ENCODE measurements at regions not wholly inside any gene's neighbourhood (a gene's known extent, or its start where the extent isn't known, plus 50 kb on each side); places are given as distances from the start of the nearest gene placed in this dataset.
"Not testable (repeated sequence)": the region's sequence is repeated elsewhere in the genome, so short reads cannot be mapped to it uniquely, and the experiment has no call there.

DNA sequence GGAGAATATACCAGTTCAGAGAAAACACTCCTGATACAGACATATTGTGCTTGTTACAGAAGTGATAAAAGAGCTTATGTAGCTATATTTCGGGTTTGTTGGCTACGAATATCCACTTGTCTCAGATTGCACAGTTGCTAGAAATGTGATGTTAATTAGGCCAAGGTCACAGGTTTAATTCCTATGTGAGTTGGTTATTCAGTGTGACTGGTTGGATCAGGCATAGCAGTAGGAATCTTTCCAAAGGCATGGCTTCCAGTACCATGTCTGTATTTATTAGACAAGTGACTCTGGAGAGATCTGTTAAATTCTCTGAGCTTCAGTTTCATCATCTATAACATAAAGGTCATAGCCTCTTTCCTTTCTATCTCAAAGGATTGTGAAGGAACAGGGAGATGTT, 152.7 kb upstream of the KITLG start:
- H3K9me3 Mint-ChIP-seq, result no peaks in the 10 kb centered on the region
- intact Hi-C loops (cut with micrococcal nuclease), result no loop called here
- DNase-seq, result no peak
- H3K36me3 Mint-ChIP-seq, result no peaks in the 10 kb centered on the region
- POLR2A ChIA-PET, result no interaction called here
- no peak overlapping the region for H3K27ac Mint-ChIP-seq
- H3K4me1 Mint-ChIP-seq (ENCODE audit: low read depth), result no peaks in the 10 kb centered on the region
- no peak overlapping the region for H3K4me3 Mint-ChIP-seq
- no peaks in the 10 kb centered on the region for H3K27me3 Mint-ChIP-seq
- CTCF ChIA-PET, result no interaction called here

DNA sequence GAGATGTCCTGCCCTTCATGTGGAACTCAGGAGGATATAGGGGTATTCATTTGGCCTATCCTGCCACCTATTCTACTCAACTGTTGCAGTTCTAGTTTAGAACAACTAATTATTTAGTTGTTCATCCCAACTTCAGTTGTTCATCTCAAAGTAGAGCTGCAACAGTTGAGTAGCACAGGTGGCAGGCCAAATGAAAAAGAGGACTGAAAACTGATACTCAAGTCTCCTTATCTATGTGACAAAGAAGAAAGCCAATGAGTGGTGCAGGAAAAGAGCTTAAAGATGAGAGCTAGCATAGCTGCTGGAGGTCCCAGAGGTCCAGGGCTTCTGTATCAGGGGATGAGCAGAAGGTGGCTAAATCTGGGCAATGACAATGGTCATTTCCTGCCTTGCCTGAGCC, 148.9 kb upstream of the KITLG start:
- Mint-ChIP-seq H3K9me3 (no peaks in the 10 kb centered on the region), H3K36me3 (no peaks in the 10 kb centered on the region), H3K27ac (no peak overlapping the region), H3K27me3 (no peaks in the 10 kb centered on the region), H3K4me1 (ENCODE audit: low read depth) (no peaks in the 10 kb centered on the region), H3K4me3 (no peak overlapping the region)
- DNase-seq, result no peak
- intact Hi-C loops (cut with micrococcal nuclease), result no loop called here
- POLR2A ChIA-PET, result no interaction called here
- CTCF ChIA-PET, result no interaction called here

DNA sequence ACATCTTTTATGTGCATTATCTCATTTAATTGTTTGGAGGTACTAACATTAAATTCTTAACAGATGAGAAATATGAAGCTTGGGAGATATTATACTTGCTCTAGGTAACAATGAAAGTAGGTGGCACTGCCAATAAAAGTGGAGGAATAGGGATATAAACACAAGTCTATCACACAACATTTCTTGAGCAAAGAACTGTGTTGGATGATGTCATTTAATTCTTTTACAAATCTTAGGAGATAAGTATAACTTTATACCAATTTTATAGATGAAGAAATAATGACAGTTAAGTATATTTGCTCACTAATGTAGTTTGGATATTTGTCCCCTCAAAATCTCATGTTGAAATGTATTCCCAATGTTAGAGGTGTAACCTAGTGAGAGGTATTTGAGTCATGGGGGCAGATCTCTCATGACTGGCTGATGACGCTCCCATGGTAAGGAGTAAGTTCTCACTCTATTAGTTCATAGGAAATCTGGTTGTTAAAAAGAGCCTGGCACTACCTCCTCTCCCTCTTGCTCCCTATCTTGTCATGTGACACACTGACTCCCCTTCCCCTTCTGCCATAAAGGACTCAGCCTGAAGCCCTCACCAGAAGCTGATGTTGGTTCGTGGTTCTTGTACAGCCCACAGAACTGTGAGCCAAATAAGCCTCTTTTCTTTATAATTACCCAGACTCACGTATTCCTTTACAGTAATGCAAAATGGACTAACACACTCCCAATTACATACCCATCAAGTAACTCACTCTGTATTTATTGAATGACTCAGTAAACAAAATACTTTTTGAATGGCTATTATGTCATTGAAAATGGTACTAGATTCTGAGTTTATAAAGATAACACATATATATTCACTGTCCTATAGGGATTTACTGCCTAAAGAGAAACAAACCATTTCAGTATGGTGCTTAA, 146.8 kb upstream of the KITLG start:
- no peak overlapping the region for H3K4me3 Mint-ChIP-seq
- H3K27ac Mint-ChIP-seq, result no peak overlapping the region
- POLR2A ChIA-PET, result no interaction called here
- no peaks in the 10 kb centered on the region for H3K9me3 Mint-ChIP-seq
- DNase-seq, result no peak
- H3K27me3 Mint-ChIP-seq, result no peaks in the 10 kb centered on the region
- no peaks in the 10 kb centered on the region for H3K36me3 Mint-ChIP-seq
- CTCF ChIA-PET, result no interaction called here
- H3K4me1 Mint-ChIP-seq (ENCODE audit: low read depth), result no peaks in the 10 kb centered on the region
- intact Hi-C loops (cut with micrococcal nuclease), result no loop called here

DNA sequence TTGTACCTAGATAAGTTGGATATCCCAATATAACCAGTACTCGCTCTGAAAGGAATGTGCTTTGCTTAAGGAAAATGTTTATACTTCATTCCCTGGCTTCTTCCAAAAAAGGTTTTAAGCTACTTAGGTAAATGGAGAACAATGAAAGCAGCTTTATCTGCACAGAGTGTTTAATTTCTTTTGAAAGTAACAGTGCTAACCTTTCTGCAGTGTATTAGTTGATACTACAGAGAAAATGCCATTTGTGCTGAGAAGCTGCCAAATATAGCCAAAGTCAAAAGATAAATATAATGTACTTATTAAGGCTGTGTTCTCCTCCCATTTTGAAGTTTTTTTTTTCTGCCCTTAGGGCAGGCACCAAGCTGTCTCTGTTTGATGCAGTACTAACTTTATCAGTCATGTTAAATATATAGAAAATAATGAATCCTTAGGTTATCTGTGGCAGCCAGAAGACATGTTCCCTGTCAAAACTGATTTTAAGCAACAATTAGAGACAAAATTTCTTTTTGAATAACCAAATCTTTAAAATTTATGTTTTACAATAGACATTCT, 145.4 kb upstream of the KITLG start:
- intact Hi-C loops (cut with micrococcal nuclease), result no loop called here
- H3K36me3 Mint-ChIP-seq, result no peaks in the 10 kb centered on the region
- H3K4me1 Mint-ChIP-seq (ENCODE audit: low read depth), result no peaks in the 10 kb centered on the region
- no peak for DNase-seq
- ChIA-PET POLR2A (no interaction called here), CTCF (no interaction called here)
- no peak overlapping the region for H3K4me3 Mint-ChIP-seq
- no peaks in the 10 kb centered on the region for H3K9me3 Mint-ChIP-seq
- no peaks in the 10 kb centered on the region for H3K27me3 Mint-ChIP-seq
- H3K27ac Mint-ChIP-seq, result no peak overlapping the region

DNA sequence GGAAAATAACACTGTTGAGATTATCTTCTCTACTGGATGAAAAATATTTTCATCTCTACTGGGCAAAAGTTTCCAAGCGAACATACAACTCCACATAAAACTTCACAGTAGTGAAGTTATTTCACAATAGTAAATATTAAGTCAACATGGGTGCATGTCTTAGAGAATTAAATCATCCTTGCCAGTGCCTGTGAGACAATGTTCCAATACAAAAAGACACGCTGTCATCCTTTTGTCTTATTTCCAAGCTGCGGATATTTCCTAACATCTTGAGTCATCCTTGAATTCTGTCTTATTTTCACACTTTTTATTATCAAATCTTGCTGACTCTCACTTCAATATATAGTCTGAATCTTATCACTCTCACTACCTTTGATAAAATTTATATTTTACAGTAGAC, 142.9 kb upstream of the KITLG start:
- ChIA-PET CTCF (no interaction called here), POLR2A (no interaction called here)
- intact Hi-C loops (cut with micrococcal nuclease), result no loop called here
- H3K9me3 Mint-ChIP-seq, result no peaks in the 10 kb centered on the region
- no peaks in the 10 kb centered on the region for H3K27me3 Mint-ChIP-seq
- no peaks in the 10 kb centered on the region for H3K4me1 Mint-ChIP-seq (ENCODE audit: low read depth)
- H3K4me3 Mint-ChIP-seq, result no peak overlapping the region
- DNase-seq, result no peak
- no peak overlapping the region for H3K27ac Mint-ChIP-seq
- no peaks in the 10 kb centered on the region for H3K36me3 Mint-ChIP-seq

DNA sequence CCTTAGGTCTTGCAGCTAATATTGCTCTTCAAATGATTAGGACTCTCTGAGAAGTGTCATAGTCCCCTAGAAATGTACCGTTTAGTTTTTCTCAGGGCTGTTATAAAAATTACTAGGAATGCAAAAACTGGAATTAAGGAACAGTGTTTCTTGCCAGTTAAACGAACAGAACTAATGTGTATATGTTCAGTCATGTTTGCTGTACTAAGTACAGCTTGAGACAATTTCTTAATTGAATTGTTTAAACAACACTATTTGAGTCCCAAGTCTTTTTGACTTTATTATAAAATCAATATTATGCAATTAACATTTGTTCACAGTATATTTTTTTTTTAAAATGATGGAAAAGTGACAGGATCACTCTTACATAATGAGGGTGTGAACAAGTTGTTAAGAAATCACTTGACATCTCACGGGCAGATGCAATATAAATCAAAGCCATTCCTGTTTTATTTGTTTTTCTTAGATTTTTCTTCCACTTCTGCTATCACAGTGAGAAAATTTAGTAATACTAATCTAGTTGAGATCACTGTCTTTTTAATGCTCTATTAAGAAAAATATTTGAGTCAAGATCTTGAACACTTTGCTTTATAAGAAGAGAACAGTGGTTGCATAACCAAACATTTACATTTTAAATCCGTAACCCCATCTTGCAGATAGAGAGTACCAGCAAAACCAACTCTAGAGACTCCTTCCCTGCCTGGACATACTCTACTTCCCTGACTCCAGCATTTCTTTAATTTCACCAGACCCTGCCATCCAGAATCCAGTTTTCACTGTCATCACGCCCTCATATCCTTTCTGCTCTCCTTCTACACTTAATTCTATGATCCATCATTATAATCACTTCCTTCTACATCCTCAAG, 140.7 kb upstream of the KITLG start:
- no peak overlapping the region for H3K27ac Mint-ChIP-seq
- intact Hi-C loops (cut with micrococcal nuclease), result no loop called here
- no peaks in the 10 kb centered on the region for H3K27me3 Mint-ChIP-seq
- H3K9me3 Mint-ChIP-seq, result no peaks in the 10 kb centered on the region
- ChIA-PET POLR2A (no interaction called here), CTCF (no interaction called here)
- no peaks in the 10 kb centered on the region for H3K36me3 Mint-ChIP-seq
- no peak overlapping the region for H3K4me3 Mint-ChIP-seq
- DNase-seq, result no peak
- H3K4me1 Mint-ChIP-seq (ENCODE audit: low read depth), result no peaks in the 10 kb centered on the region

DNA sequence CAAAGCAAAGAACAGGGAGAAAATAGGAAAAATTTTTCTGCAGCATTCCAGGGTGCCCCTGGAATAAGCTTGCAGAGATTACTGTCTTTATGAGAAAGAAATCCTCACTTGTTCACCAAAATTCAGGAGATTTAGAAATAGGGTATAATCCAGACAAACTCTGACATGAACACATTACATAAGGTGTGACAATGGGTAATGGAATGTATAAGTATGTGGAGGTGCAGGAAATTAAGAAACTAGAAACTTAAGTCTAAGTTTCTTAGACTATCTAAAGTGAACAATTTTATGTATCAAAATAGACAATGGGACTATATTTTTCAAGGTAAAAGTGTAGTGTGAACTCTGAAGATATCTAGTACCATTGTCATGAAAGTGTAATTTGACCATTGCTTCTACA, 140.0 kb upstream of the KITLG start:
- ChIA-PET POLR2A (no interaction called here), CTCF (no interaction called here)
- no peaks in the 10 kb centered on the region for H3K4me1 Mint-ChIP-seq (ENCODE audit: low read depth)
- H3K4me3 Mint-ChIP-seq, result no peak overlapping the region
- intact Hi-C loops (cut with micrococcal nuclease), result no loop called here
- no peak for DNase-seq
- H3K36me3 Mint-ChIP-seq, result no peaks in the 10 kb centered on the region
- H3K27ac Mint-ChIP-seq, result no peak overlapping the region
- no peaks in the 10 kb centered on the region for H3K9me3 Mint-ChIP-seq
- no peaks in the 10 kb centered on the region for H3K27me3 Mint-ChIP-seq

DNA sequence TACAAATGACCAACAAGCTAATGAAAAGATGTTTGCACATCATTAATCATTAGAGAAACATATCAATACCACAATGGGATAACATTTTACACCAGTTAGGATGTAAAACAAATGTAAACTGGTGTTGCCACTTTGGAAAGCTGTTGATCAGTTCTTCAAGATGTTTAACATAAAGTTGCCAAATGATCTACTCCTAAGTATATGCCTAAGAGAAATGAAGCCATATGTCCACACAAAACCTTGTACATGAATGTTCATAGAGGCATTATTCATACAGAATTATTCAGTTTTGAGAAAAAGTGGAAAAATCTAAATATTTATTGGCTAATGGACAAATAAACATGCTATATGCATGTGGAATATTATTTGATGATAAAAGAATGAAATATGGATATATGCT, 136.9 kb upstream of the KITLG start:
- no peak overlapping the region for H3K27ac Mint-ChIP-seq
- CTCF ChIA-PET, result interaction anchor here (1.1 kb wide), 1 partner anchor 560 kb away, joined by 3 read pairs; no protein-coding TSS in a partner anchor
- intact Hi-C loops (cut with micrococcal nuclease), result no loop called here

DNA sequence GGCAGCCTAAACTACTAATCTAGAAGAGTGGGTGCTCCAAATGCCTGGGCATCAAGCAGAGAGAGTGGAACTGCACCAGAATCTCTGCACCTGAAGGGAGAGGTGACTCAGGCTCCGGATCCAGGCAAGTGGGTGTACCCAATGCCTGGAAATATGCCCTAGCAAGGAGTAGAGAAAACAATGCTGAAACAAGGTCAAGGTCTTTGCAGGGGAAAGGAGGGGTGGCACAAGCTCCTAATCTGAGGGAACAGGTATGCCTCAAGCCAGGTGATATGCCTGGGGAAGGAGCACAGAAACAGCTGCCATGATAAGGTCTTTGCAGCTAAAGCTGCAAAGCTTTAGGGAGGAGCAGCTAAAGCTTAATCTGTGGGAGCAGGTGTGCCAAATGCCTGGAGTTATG, 136.0 kb upstream of the KITLG start:
- Mint-ChIP-seq H3K27ac (no peak overlapping the region), H3K36me3 (no peaks in the 10 kb centered on the region), H3K4me1 (ENCODE audit: low read depth) (no peaks in the 10 kb centered on the region), H3K9me3 (no peaks in the 10 kb centered on the region), H3K4me3 (no peak overlapping the region), H3K27me3 (no peaks in the 10 kb centered on the region)
- CTCF ChIA-PET, result interaction anchor here (1.1 kb wide), 1 partner anchor 561 kb away, joined by 3 read pairs; no protein-coding TSS in a partner anchor
- intact Hi-C loops (cut with micrococcal nuclease), result no loop called here
- POLR2A ChIA-PET, result no interaction called here
- DNase-seq, result no peak

More for the DNA sequence above, 136.9 kb upstream of the KITLG start:
- H3K36me3 Mint-ChIP-seq, result no peaks in the 10 kb centered on the region
- no peaks in the 10 kb centered on the region for H3K4me1 Mint-ChIP-seq (ENCODE audit: low read depth)
- no peaks in the 10 kb centered on the region for H3K9me3 Mint-ChIP-seq
- POLR2A ChIA-PET, result no interaction called here
- H3K27me3 Mint-ChIP-seq, result no peaks in the 10 kb centered on the region
- no peak overlapping the region for H3K4me3 Mint-ChIP-seq
- DNase-seq, result no peak

DNA sequence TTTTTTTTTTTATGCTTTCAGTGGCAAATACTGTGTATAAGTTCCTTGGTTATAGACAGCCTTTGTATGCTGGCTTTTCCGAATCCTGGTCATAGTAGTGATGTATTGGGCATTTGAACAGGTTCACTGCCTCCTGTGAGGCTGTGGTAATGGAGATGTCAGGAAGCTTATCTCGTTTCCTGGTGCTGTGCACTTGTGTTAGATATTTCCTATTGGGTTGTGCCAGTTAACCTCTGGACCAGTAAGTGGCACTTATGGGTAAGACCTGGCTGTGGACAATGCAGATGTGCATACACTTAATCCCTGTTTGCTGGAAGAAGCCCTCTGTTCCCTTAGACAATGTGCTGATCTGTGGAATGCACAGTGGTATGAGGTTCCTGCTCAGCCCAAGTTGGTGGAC, 135.4 kb upstream of the KITLG start:
- intact Hi-C loops (cut with micrococcal nuclease), result no loop called here
- no peak overlapping the region for H3K27ac Mint-ChIP-seq
- H3K4me1 Mint-ChIP-seq (ENCODE audit: low read depth), result no peaks in the 10 kb centered on the region
- H3K9me3 Mint-ChIP-seq, result no peaks in the 10 kb centered on the region
- no peaks in the 10 kb centered on the region for H3K36me3 Mint-ChIP-seq
- DNase-seq, result no peak
- no peaks in the 10 kb centered on the region for H3K27me3 Mint-ChIP-seq
- no peak overlapping the region for H3K4me3 Mint-ChIP-seq
- ChIA-PET POLR2A (no interaction called here), CTCF (no interaction called here)

DNA sequence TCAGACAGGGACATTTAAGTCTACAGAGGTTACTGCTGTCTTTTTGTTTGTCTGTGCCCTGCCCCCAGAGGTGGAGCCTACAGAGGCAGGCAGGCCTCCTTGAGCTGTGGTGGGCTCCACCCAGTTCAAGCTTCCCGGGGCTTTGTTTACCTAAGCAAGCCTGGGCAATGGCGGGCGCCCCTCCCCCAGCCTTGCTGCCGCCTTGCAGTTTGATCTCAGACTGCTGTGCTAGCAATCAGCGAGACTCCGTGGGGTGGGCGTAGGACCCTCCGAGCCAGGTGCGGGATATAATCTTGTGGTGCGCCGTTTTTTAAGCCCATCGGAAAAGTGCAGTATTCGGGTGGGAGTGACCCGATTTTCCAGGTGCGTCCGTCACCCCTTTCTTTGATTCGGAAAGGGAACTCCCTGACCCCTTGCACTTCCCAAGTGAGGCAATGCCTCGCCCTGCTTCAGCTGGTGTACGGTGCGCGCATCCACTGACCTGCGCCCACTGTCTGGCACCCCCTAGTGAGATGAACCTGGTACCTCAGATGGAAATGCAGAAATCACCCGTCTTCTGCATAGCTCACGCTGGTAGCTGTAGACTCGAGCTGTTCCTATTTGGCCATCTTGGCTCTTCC, 134.1 kb upstream of the KITLG start:
- POLR2A ChIA-PET; H3K4me3 Mint-ChIP-seq; H3K27me3 Mint-ChIP-seq; intact Hi-C loops (cut with micrococcal nuclease); H3K27ac Mint-ChIP-seq; H3K9me3 Mint-ChIP-seq; DNase-seq; CTCF ChIA-PET; H3K36me3 Mint-ChIP-seq; H3K4me1 Mint-ChIP-seq (ENCODE audit: low read depth): not testable (repeated sequence)

DNA sequence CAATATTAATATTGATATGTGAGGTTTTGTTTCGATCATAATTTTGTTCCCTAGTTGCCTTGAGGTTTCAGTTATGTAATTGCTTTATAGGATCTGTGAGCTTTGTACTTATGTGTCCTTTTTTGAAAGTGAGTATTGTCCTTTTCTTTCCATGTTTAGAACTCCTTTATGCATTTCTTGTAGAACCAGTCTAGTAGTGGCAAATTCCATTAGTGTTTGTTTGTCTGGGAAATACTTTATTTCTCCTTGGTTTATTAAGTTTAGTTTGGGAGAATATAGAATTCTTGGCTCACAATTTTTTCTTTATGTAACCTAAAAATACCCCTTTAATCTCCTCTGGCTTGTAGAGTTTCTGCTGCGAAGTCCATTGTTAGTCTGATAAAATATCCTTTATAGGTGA, 127.5 kb upstream of the KITLG start:
- peaks cover 9% of the 10 kb centered on the region for H3K9me3 Mint-ChIP-seq
- no peak overlapping the region for H3K27ac Mint-ChIP-seq
- no peak for DNase-seq
- ChIA-PET POLR2A (interaction anchor here (0.6 kb wide), 1 partner anchor 20 kb away, joined by 3 read pairs; no protein-coding TSS in a partner anchor), CTCF (no interaction called here)
- intact Hi-C loops (cut with micrococcal nuclease), result no loop called here
- no peaks in the 10 kb centered on the region for H3K27me3 Mint-ChIP-seq
- no peaks in the 10 kb centered on the region for H3K4me1 Mint-ChIP-seq (ENCODE audit: low read depth)
- no peak overlapping the region for H3K4me3 Mint-ChIP-seq
- no peaks in the 10 kb centered on the region for H3K36me3 Mint-ChIP-seq
